ENCODE measurements at regions not wholly inside any gene's neighbourhood (a gene's known extent, or its start where the extent isn't known, plus 50 kb on each side); places are given as distances from the start of the nearest gene placed in this dataset.

- TF ChIP-seq POLR2AphosphoS5 (IDR thresholded peaks at IDR 0.05; ENCODE audit: low read depth, low read length) (no peak), FOXP2 (optimal IDR thresholded peaks at IDR 0.05; ENCODE audit: borderline replicate concordance, extremely low read depth, extremely low read length, insufficient read depth) (no peak), REST (IDR thresholded peaks at IDR 0.05; ENCODE audit: insufficient read depth in 1 of 2, low read depth in 2 of 2, low read length in 2 of 2) (no peak), SIN3A (IDR thresholded peaks at IDR 0.05; ENCODE audit: borderline replicate concordance, insufficient read depth, low read length) (no peak), TAF1 (IDR thresholded peaks at IDR 0.05; ENCODE audit: borderline replicate concordance, insufficient read depth, low read length) (no peak)
These were observed 65.4 kb upstream of the ANKRD1 start for GRCh38 chr10:90986136-90986760.
